ENCODE measurements at regions not wholly inside any gene's neighbourhood (a gene's known extent, or its start where the extent isn't known, plus 50 kb on each side); places are given as distances from the start of the nearest gene placed in this dataset.

DNA sequence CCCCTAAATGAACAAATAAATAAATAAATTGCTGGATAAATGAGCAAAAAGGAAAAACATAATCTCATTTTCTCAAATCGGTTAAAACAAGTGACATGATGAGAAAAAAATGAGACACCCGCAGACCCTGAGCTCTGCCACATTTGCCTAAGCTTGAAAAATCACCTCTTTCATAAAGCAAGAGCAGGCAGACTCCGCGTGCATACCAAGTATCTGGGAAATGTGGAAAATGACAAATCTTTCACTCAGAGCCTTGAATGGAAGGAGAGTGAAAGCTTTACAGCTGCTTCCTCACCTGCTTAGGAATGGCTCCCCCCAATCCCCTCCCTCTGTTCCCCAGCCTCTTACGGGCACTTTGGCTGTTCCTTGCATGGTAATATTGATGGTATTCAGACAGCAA, 355.5 kb upstream of the SUCLG2 start:
- no peaks in the 10 kb centered on the region for H3K9me3 ChIP-seq (replicated peaks in 1 of 2; ENCODE audit: control insufficient read depth in 1 of 2, insufficient read depth in 1 of 2, low read length in 2 of 2)
- H3K27me3 ChIP-seq (ENCODE audit: control insufficient read depth in 2 of 2, insufficient read depth in 2 of 2, low read length in 2 of 2): peaks cover 6 to 20% of the 10 kb centered on the region in 2 donors
- TF ChIP-seq, protein P1, sequence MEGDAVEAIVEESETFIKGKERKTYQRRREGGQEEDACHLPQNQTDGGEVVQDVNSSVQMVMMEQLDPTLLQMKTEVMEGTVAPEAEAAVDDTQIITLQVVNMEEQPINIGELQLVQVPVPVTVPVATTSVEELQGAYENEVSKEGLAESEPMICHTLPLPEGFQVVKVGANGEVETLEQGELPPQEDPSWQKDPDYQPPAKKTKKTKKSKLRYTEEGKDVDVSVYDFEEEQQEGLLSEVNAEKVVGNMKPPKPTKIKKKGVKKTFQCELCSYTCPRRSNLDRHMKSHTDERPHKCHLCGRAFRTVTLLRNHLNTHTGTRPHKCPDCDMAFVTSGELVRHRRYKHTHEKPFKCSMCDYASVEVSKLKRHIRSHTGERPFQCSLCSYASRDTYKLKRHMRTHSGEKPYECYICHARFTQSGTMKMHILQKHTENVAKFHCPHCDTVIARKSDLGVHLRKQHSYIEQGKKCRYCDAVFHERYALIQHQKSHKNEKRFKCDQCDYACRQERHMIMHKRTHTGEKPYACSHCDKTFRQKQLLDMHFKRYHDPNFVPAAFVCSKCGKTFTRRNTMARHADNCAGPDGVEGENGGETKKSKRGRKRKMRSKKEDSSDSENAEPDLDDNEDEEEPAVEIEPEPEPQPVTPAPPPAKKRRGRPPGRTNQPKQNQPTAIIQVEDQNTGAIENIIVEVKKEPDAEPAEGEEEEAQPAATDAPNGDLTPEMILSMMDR (IDR thresholded peaks at IDR 0.05): no peak
- H3K79me2 ChIP-seq (ENCODE audit: insufficient read depth, low read length): no peaks in the 10 kb centered on the region
- Mint-ChIP-seq H3K27ac (no peak overlapping the region), H3K27me3 (ENCODE audit: low read depth in 3 of 3) (peaks cover 9 to 18% (median 11%) of the 10 kb centered on the region in 3 donors), H3K4me1 (no peaks in the 10 kb centered on the region), H3K4me3 (no peak overlapping the region), H3K36me3 (no peaks in the 10 kb centered on the region), H3K9me3 (peaks cover 0 to 3% (median 0%) of the 10 kb centered on the region in 7 donors)
- no CpG with 5 or more reads among the region's 5 CpGs for WGBS (ENCODE audit: insufficient coverage)
- intact Hi-C loops (cut with micrococcal nuclease): no loop called here
- no peak overlapping the region for H2AFZ ChIP-seq (ENCODE audit: insufficient read depth, low read depth, low read length, poor library complexity, severe bottlenecking)
- H3K27ac ChIP-seq (ENCODE audit: low read depth in 1 of 2, low read length in 2 of 2): no peak overlapping the region
- no peak for DNase-seq
- no peak overlapping the region for H3K4me3 ChIP-seq (replicated peaks in 1 of 3; ENCODE audit: low read depth in 2 of 3, low read length in 3 of 3)
- H4K20me1 ChIP-seq (ENCODE audit: insufficient read depth, low read length): no peaks in the 10 kb centered on the region
- H3K4me1 ChIP-seq (ENCODE audit: control insufficient read depth in 1 of 2, insufficient read depth in 2 of 2, low read length in 2 of 2): no peaks in the 10 kb centered on the region
- H3K4me2 ChIP-seq (replicated peaks; ENCODE audit: extremely low read depth, low read length, poor library complexity, severe bottlenecking): no peak overlapping the region
- H3K9ac ChIP-seq (ENCODE audit: insufficient read depth, low read length, poor library complexity, severe bottlenecking): no peak overlapping the region
- no peaks in the 10 kb centered on the region for H3K36me3 ChIP-seq (replicated peaks in 1 of 2; ENCODE audit: control insufficient read depth in 1 of 2, insufficient read depth in 2 of 2, low read length in 2 of 2)

DNA sequence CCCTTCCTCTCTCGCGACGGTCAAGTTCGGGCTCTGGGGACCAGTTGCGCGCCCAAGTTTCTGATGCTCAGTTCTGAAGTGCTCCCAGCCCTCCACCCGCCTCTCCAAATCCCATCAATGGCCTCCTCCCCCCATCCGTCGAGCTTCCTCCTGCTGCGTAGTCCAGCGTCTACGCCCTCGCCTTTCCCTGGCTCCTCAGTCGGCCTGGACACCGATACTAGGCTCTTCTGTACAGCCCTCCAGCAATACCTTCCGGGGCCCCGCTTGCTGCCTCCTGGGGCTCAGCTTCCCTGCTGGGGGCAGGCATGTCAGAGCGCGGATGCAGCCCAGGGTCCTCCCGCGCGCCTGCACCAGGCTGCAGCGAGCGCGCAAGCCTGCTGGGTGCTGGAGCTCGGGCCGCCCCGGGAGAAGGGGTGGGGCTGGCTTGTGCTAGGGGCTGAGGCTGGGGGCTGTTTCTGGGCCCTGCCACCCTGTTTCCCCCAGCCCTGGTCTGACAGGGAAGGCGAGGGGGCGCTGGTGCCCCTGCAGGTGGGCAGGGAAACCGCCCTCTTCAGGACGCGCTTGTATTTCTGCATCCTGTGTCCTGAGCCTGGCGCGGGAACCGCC, 353.3 kb upstream of the SUCLG2 start:
- 4% methylated on average over 33 of the region's 36 CpGs for WGBS (ENCODE audit: insufficient coverage)
- Histone ChIP-seq H3K36me3 (replicated peaks in 1 of 2; ENCODE audit: control insufficient read depth in 1 of 2, insufficient read depth in 2 of 2, low read length in 2 of 2) (no peaks in the 10 kb centered on the region), H3K79me2 (ENCODE audit: insufficient read depth, low read length) (no peaks in the 10 kb centered on the region), H3K9me3 (replicated peaks in 1 of 2; ENCODE audit: control insufficient read depth in 1 of 2, insufficient read depth in 1 of 2, low read length in 2 of 2) (no peaks in the 10 kb centered on the region), H2AFZ (ENCODE audit: insufficient read depth, low read depth, low read length, poor library complexity, severe bottlenecking) (no peak overlapping the region), H3K27ac (ENCODE audit: low read depth in 1 of 2, low read length in 2 of 2) (no peak overlapping the region), H3K9ac (ENCODE audit: insufficient read depth, low read length, poor library complexity, severe bottlenecking) (no peak overlapping the region), H3K4me2 (replicated peaks; ENCODE audit: extremely low read depth, low read length, poor library complexity, severe bottlenecking) (no peak overlapping the region), H3K27me3 (ENCODE audit: control insufficient read depth in 2 of 2, insufficient read depth in 2 of 2, low read length in 2 of 2) (peaks cover 6 to 20% of the 10 kb centered on the region in 2 donors), H3K4me1 (ENCODE audit: control insufficient read depth in 1 of 2, insufficient read depth in 2 of 2, low read length in 2 of 2) (no peaks in the 10 kb centered on the region), H4K20me1 (ENCODE audit: insufficient read depth, low read length) (no peaks in the 10 kb centered on the region), H3K4me3 (replicated peaks in 1 of 3; ENCODE audit: low read depth in 2 of 3, low read length in 3 of 3) (no peak overlapping the region)
- Mint-ChIP-seq H3K27ac (no peak overlapping the region), H3K9me3 (peaks cover 0 to 3% (median 0%) of the 10 kb centered on the region in 7 donors), H3K4me3 (peak overlapping the region in 1 of 2 donors; percentile 23), H3K36me3 (no peaks in the 10 kb centered on the region), H3K4me1 (no peaks in the 10 kb centered on the region), H3K27me3 (ENCODE audit: low read depth in 3 of 3) (peaks cover 11 to 18% (median 11%) of the 10 kb centered on the region in 3 donors)
- TF ChIP-seq, protein P1 (IDR thresholded peaks at IDR 0.05): no peak
- DNase-seq: no peak
- intact Hi-C loops (cut with micrococcal nuclease): no loop called here
